ENCODE measurements at regions not wholly inside any gene's neighbourhood (a gene's known extent, or its start where the extent isn't known, plus 50 kb on each side); places are given as distances from the start of the nearest gene placed in this dataset.

DNA sequence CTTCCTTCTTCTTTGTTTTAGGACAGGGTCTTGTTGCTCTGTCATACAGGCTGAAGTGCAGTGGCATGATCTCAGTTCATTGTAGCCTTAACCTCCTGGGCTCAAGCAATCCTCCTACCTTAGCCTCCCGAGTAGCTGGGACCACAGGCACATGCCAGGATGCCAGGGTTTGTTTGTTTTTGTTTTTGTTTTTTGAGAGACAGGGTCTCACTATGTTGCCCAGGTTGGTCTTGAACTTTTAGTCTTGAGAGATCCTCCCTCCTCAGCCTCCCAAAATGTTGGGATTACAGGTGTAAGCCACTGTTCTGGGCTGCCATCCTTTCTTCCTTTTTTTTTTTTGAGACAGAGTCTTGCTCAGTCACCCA lies 56.5 kb upstream of the SLC45A1 start:
- TF ChIP-seq CTCF (IDR thresholded peaks at IDR 0.05; ENCODE audit: low read length) (no peak), EZH2 (IDR thresholded peaks at IDR 0.05; ENCODE audit: borderline replicate concordance, low read length) (no peak)
